ENCODE measurements at regions not wholly inside any gene's neighbourhood (a gene's known extent, or its start where the extent isn't known, plus 50 kb on each side); places are given as distances from the start of the nearest gene placed in this dataset.
"Not testable (repeated sequence)": the region's sequence is repeated elsewhere in the genome, so short reads cannot be mapped to it uniquely, and the experiment has no call there.

DNA sequence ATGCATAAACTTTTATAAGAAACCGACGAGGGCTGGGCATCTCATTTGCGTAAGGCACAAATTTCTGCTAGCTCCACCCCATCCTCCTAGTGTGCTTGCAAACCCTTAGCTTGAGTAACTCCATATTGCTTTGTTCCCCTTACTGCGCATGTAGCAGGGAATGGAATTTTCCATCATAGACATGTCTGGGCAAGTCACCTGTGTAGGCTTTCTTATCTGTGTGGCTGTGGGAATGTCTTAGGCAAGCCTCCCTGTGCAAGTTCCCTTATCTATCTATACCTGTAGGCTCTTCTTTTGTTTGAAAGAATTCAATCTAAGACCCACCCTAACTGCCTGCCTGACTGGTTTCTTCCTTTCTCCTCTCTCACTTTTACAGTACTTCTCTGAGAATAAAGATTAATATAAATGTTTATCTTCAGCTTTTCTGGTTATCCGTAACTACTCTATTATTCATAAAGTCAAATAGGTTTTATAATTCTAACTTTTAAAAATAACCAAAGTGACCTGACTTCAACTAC, 217.6 kb upstream of the FIGN start:
- no peak for DNase-seq (ENCODE audit: low read depth, low spot score)

DNA sequence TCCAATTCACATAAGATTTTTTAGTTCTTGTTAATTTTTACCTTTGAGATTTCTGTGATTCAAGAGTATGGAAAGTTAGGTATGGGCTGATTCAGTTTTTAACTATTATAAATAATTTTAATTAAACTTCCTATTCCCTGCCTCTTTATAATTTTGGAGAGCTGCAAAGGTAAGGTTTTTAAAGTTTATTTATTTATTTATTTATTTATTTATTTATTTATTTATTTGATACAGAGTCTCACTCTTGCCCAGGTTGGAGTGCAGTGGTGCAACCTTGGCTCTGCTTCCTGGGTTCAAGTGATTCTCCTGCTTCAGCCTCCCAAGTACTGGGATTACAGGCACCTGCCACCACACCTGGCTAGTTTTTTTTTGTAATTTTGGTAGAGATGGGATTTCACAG, 215.5 kb upstream of the FIGN start:
- DNase-seq (ENCODE audit: low read depth, low spot score) = no peak

DNA sequence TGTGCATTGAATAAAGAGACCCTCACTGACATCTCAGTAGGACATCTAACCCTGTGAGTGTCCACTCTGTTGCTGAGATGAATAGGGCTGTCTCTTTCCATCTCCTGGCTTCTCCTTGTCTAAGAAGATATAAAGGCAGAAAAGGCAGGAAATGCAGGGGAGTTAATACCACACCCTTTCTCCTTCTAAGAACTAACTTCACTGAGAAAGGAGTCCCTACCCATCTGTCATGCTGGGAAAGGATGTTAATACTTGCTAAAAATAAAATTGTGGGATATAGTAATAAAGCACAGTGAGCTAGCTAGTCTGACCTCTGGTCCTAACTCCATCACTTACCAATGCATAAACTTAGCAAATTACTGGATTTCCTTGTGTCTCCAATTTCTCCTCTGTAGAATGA, 213.9 kb upstream of the FIGN start:
- no peak for DNase-seq (ENCODE audit: low read depth, low spot score)

DNA sequence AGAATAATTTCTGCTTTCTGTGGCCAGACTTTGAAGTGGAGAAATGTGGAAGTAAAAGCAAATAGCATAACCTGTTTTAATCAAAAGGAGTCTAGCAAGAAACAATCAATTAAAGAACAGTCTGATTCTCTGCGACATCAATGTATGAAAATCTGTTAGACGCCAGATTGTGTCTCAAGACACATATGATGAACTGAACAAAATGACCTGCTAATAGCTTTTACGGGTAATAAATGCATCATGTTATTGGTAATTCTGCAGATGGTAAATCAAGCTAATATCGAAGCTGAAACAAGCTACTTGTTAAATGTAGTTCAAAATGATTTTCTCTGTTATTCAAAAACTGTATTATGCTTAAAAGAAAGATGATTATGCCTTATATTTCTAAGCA, 208.5 kb upstream of the FIGN start:
- DNase-seq (ENCODE audit: low read depth, low spot score) = no peak

DNA sequence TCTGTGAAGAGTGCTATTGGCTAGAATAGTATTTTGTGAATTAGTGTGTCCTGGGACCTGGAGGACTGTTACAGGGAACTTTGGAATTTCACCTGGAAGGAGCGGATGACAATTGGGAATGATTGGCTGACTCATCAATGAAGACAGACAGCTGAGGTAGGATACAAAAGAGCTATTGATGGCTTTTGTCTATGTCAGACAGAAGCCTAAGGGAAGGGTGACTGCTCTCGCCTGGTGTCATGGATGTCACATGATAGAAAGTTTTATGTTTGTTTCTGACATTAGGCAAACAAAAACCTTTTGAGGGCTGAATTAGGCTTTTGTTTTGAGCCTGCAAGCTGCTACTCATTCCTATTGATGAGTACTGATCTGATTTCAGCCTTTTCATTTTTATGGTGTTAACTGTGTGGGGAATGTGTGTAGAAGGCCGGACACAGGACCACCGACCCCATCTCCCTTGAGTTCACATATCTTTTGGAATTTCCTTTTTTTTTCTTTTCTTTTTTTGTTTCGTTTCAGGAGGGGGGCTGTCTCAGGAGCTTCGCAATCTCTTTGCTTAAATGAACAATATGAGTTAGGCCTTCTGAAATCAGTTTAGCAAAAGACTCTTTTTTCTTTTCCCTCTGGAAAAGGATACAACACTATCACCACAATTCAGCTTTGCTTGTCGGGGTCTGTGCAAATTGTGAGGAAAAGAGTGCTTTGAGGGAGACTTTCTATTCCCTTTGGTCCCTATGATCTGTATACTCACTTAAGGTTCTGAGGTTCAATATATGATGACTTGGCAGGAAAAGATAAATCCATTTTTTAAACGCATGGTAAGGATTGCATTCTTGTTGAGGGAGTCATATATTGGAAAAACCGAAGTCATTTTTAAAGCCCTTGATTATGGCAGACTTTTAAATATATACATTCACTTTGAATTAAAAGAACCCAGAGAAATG, 207.9 kb upstream of the FIGN start:
- DNase-seq (ENCODE audit: low read depth, low spot score) = no peak

DNA sequence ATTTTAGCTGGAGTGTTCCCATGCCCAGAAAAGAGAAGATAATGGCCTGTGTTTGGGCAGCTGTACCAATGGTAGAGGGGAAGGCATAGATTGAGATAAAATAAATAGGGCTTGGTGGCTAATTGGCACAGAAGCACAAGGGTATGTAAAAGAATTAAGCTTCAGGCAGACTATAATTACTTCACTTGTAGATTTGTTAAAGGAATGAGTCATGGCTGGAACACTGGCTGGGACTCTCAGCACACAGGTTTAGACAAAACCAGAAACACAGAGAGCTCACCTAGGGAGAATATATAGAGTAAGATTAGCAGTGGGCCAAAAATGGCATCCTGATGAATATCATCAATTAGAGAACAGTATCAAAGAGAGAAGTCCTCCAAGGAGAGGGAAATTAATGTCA, 198.3 kb upstream of the FIGN start:
- no peak for DNase-seq (ENCODE audit: low read depth, low spot score)

DNA sequence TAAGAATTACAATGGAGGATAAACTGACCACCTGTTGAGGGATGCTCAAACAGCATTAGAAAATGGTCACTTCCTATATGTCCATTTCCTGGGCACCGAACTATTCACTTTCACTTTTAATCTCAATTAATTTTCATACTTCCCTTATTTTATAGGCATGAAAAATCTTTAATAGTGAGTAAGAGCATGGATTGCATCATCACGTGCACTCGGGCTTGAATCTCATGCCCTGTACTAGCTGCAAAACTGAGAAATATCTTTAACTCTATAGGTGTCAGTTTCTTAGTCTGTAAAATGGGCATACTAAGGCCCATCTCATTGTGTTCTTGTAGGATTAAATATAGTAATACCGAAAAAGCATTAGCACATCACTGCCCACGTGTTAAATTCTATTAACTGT, 183.9 kb upstream of the FIGN start:
- no peak for DNase-seq (ENCODE audit: low read depth, low spot score)

DNA sequence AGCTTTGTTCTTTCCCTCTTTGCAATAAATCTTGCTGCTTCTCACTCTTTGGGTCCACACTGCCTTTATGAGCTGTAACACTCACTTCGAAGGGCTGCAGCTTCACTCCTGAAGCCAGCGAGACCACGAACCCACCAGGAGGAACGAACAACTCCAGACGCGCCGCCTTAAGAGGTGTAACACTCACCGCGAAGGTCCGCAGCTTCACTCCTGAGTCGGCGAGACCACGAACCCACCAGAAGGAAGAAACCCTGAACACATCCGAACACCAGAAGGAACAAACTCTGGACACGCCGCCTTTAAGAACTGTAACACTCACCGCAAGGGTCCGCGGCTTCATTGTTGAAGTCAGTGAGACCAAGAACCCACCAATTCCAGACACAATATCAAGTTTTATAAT, 178.7 kb upstream of the FIGN start:
- not testable (repeated sequence) for DNase-seq (ENCODE audit: low read depth, low spot score)

DNA sequence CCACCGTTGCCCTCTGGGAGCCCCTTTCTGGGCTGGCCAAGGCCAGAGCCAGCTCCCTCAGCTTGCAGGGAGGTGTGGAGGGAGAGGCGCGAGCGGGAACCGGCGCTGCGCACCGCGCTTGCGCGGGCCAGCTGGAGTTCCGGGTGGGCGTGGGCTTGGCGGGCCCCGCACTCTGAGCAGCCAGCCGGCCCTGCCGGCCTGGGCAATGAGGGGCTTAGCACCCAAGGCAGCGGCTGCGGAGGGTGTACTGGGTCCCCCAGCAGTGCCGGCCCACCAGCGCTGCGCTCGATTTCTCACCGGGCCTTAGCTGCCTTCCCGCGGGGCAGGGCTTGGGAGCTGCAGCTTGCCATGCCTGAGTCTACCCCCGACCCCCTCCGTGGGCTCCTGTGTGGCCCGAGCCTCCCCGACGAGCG, 177.7 kb upstream of the FIGN start:
- not testable (repeated sequence) for DNase-seq (ENCODE audit: low read depth, low spot score)

DNA sequence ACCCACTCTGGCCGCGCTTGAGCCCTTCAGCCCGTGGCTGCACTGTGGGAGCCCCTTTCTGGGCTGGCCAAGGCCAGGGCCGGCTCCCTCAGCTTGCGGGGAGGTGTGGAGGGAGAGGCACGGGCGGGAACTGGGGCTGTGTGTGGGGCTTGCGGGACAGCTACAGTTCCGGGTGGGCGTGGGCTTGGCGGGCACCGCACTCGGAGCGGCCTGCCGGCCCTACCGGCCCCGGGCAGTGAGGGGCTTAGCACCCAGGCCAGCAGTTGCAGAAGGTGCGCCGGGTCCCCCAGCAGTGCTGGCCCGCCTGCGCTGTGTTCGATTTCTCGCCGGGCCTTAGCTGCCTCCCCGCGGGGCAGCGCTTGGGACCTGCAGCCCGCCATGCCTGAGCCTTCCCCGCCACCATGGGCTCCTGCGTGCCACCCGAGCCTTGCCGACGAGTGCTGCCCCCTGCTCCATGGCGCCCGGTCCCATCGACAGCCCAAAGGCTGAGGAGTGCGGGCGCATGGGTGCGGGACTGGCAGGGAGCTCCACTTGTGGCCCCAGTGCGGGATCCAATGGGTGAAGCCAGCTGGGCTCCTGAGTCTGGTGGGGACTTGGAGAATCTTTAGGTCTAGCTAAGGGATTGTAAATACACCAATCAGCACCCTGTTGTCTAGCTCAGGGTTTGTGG, 173.7 kb upstream of the FIGN start:
- DNase-seq (ENCODE audit: low read depth, low spot score) = no peak

DNA sequence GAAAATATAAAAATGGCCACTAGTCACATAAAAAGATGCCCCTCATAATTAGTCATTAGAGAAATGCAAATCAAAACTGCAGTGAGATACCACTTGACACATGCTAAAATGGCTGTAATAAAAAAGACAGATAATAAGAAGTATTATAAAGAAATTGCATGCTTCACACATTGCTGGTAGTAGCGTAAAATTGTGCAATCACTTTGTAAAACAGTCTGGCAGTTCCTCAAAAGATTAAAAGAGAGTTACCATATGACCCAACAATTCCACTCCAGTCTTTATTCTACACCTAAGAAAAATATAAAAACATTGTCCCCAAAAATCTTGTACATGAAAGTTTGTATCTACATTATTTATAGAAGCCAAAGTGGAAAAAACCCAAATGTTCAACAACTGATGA, 170.6 kb upstream of the FIGN start:
- DNase-seq (ENCODE audit: low read depth, low spot score) = no peak

DNA sequence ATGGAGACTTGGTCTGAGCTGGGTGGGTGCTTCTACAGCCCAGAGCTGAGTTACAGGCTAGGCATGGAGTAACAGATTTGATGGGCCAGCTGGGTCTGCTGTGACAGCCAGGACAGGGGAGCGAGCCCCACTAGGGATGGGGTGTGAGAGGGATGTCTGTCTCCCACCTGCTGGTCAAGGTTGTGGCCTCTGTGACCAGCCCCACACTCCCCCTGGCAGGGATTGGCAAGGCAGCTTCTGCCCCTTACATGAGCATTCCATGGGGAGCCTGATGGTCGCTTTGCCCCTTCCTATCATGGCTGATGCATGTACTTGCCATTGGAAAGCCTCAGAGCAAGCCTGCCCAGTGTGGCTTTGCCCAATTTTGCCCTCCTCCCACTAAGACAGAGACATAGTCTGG, 162.0 kb upstream of the FIGN start:
- no peak for DNase-seq (ENCODE audit: low read depth, low spot score)

DNA sequence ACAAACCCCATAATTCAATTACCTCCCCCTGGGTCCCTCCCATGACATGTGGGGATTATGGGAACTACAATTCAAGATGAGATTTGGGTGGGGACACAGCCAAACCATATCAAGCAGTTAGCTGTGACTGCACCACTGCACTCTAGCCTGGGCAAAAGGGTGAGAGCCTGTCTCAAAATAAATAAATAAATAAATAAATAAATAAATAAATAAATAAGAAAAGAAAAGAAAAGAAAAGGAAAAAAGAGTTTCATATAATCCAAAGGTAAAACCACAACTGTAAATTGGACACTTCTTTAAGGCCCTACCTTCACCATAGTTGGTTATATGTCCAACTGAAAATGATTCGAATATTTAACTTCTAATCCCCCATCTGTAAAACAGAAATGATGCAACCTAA, 157.6 kb upstream of the FIGN start:
- not testable (repeated sequence) for DNase-seq (ENCODE audit: low read depth, low spot score)

DNA sequence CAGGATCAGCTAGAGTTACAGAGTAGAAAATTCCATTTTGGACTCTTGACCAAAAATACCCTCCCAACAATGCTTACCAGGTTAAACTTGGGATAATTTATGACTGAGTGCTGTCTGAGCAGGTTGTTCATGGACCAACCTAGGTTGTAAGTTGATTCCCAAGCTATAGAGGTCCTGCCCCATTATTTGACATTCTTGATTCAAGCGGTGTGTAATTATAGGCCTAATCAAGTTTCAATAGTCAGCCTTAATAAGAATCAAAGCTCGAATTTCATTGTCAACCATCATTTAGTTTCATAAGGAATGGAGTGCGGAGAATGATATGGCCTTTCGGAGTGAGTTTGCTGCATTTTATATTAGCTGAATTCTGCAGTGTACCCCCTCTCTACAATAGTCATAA, 152.8 kb upstream of the FIGN start:
- no peak for DNase-seq (ENCODE audit: low read depth, low spot score)

DNA sequence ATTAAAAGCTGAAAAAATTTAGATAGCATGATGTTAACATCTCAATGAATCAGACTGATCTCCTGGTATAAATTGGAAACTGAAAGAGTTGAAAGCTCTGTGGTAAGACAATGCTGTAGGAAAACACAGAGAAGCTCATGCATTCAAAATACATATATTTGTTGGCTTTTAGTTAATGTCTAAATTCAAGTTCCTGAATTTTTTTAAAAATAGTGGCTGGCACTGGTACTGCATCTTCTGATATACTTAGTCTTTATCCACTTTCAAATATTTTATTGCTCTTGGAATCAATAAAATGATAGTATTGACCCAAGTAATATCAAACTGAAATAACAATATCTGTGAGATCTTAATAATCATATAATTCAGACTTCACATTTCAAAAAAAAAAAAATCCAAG, 151.4 kb upstream of the FIGN start:
- no peak for DNase-seq (ENCODE audit: low read depth, low spot score)

DNA sequence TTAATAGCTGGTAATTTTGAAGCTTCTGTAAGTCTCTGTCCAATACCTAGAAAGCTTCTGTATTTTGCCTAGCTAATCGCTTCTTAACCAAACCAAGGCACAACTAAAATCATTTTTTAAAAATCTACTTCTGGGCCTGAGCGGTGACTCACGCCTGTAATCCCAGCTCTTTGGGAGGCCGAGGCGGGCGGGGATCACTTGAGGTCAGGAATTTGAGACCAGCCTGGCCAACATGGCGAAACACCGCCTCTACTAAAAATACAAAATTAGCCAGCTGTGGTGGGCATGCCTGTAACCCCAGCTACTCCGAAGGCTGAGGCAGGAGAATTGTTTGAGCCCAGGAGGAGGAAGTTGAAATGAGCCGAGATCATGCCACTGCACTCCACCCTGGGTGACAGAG, 148.6 kb upstream of the FIGN start:
- DNase-seq (ENCODE audit: low read depth, low spot score) = no peak

DNA sequence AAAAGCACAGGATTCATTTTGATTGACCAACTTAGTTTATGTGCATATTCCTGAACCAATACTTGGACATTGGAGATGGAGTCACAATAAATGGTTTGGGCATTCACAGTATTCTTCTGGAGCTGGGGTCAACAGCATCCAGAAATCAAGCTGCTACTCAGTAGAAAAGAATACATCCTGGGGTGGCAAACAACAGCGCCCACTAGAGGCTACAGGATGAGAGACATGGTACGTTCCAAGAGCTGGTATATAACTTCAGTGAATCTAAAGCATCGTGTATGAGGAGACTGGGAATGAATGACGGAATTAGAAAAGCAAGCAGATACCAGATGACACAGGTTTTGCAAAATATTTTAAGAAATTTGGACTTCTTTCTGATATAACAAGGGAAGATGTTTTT, 142.9 kb upstream of the FIGN start:
- no peak for DNase-seq (ENCODE audit: low read depth, low spot score)

DNA sequence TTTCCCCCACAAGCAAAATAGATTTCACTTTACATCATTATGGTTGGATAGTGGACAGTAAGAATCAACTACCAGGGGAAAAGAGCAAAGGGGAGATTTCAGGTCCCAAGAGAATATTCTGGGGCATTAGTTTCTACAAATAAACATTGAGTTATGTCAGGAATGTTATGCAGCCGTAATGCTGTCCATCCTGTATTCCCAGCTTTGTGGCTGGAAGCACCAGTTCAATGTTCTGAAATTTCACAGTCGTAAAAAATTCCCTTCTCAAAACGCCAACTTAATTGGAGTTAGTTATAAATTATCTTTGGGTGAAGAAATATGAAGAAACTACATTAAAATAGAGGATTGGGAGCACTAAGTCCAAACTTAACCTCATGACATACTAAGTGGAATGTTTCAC, 141.5 kb upstream of the FIGN start:
- DNase-seq (ENCODE audit: low read depth, low spot score) = no peak

DNA sequence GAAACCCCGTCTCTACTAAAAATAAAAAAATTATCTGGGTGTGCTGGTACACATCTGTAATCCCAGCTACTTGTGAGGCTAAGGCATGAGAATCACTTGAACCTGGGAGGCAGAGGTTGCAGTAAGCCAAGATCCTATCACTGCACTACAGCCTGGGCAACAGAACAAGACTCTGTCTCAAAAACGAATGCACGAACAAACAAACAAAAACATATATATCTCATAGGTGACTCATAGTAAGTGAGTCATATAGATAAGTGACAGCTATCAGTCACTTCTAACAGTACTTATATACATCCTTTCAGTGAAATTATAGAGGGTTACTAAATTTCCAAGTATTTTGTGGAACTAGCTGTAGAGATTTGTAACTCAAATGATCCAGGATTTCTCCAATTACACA, 127.3 kb upstream of the FIGN start:
- no peak for DNase-seq (ENCODE audit: low read depth, low spot score)

DNA sequence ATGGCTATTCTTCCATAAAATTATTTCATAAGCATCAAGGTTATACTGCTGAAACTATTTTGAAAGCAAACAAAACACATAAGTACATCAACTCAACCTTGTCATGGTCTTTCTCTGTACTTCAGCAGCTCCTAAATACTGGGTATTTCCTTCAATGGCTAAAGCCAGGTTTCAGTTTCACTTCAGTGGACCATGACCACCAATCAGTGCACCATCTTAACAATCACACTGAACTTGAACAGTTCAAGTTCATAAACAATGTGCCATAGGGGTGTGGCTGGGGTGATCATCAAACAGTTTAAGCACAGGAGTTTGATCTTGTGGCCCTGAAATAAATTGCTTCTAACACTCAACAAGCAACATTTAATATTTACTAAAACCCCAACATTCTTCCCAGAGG, 124.1 kb upstream of the FIGN start:
- DNase-seq (ENCODE audit: low read depth, low spot score) = no peak

DNA sequence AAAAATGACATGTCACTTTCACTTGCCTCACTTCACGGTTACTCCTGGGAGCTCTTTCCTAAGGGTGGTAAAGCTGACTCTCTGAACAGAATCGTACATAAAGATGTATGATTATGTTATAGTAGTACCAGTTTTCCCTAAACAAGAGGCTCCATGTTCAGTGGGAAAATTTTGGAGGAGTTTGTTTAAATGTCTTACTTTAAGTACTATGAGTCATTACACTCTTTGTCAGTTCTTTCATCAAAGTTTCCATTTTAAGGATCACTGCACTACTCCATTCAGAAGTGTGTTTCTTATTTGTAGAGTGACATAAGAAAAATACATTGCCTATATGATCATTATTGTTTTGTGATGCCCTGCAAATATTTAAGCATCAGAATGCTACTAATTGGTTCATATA, 121.1 kb upstream of the FIGN start:
- no peak for DNase-seq (ENCODE audit: low read depth, low spot score)

DNA sequence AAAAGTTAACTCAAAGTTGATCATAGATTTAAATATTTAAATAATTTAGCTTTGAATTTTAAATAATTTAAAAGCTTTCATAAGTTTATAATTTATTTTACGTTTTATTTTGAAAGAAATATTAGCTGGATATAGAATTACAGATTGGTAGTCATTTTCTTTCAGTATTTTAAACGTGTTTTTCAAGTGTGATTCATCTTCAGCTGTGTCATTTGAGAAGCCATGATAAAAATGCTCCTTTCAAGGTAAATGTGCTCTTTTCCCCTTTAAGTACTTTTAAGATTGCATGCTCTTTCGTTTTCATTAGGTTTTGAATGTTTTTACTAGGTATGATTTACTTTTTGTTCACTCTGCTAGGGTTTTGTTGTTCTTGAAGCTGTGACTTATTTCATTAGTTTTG, 116.8 kb upstream of the FIGN start:
- DNase-seq (ENCODE audit: low read depth, low spot score) = no peak
